HG03460 (cell line): ENCODE measurements at regions not wholly inside any gene's neighbourhood (a gene's known extent, or its start where the extent isn't known, plus 50 kb on each side); places are given as distances from the start of the nearest gene placed in this dataset.

ENCODE experiments used
- ATAC-seq: cut with Tn5 transposase; IDR thresholded peaks from one replicate; pipeline ENCODE4 v1.9.1; 2021; ENCODE audit not compliant: unreplicated experiment

DNA sequence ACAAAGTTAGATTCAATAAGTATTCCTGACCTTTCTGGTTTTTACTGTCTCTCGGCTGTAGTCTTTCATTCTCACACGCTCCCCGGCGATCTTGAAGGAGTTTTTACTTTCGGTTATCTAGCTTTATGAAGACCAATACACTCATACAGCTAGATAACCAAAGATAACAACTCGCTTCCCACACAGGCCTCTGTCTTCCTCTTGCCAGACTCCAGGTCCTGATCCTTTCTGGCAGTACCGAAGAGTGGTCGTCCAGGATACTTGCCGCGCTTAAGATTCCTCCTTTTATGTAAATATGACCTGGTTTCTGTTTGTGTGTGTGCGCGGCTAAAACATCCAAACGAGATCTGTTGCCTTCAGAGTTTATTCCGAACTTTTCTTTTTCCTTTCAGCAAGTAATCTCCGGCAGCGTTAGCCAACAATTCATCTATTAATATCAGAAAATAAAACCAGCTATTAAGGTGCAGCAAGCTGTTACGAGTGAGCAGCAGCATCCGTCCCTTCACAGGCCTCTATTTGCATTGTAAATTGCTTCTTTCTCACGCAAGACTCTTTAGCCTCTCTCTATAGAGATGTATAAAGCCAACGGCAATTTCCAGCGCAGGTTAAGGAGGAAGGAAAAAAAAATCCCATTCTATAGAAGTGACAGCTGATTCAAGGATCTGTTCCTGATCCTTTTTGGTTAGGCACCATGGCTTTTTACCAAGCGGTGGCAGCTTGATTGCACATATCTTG is 216.1 kb downstream of the MEF2C start:
- peak; percentile 72 for ATAC-seq

DNA sequence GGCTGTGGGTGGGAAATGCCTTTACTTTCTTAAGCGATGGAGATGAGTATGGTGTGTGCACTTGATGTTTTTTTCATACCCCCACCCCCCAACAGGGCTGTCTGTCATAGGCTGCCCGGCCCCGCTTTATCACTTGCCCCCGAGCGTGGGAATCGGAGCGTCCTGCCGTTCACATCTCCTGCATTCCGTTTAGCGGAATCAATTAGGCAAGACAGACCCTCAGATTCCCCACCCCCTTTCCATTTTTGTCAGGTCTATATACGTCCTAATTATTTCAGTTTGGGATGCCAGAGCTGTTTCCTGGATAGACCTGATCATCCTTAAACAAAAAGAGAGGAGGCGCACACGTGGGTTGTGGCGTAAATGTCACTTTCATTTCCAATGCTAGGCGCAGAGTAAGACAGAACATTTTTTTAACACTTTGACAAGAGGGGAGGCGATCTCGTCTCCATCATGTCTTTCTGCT is 217.2 kb downstream of the MEF2C start:
- no peak for ATAC-seq

DNA sequence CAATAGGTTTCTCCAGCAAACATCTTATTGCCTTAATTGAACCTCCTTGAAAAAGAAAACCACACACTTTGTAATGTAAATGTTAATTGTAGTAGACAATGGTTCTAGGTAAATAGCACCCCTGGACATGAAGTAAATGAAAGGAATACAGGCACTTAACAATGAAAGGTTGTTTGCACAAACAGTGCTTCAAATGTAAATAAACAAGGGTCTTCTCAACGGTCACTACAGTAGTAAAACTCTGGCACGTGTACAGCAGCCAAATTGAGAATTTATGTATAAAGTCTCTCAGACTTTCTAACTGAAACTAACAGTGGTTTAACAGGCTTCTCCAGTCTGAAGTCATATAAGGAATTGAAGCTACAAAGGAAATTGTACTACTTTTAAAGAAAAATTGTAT is 218.3 kb downstream of the MEF2C start:
- no peak for ATAC-seq

DNA sequence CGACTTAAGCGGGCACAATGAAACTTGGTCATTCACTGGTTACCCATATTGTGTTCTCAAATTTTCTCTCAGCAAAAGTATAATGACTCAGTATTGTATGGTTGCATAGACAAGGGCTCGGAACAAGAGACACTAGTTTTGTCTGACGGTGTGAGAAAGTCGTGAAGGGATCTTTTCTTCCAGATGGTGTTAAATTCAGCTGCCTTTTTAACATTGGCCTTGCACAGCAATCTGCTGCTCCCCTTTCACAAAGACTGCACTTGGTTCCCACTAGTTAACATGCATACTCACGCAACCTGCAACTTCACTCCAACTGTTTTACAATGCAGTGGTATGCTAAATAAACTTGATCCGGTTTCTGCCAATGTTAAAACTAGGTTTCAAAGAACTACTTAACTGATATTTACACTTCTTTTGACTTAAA is 219.2 kb downstream of the MEF2C start:
- no peak for ATAC-seq

DNA sequence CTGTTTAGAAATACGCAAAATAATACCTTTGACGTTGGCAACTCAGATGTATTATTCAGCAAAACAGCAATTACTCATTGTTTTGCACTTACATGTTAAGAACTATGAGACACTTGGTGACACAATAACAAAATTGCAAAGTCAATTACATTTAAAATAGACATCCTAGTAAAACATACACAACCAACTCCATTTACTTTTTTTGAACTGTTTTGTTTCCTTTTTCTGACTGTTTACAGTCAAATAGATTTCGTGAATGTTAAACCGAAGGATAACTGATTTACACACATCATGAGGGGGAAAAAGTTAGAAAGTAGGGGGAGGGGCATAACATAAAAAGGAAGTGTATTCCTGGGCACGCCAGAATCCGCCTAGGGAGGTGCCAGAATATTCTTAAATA is 220.1 kb downstream of the MEF2C start:
- no peak for ATAC-seq

DNA sequence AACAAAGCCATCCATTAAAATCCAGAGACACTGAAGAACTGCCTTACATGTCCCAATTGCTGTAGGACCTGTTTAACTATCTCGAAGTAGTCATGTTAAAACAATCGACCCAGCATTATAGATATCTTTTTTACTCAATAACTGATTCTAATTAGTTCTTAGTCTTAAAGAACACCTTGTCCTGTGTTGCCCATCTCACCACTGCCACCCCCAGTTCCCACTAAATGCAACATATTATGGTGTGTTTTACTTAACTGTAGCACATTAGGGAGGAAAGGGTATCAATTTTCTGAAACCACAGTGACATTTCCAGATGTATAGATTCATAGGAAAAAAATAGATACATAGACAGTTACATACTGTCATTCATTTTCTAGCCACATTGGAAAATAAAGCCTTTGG is 221.2 kb downstream of the MEF2C start:
- no peak for ATAC-seq

DNA sequence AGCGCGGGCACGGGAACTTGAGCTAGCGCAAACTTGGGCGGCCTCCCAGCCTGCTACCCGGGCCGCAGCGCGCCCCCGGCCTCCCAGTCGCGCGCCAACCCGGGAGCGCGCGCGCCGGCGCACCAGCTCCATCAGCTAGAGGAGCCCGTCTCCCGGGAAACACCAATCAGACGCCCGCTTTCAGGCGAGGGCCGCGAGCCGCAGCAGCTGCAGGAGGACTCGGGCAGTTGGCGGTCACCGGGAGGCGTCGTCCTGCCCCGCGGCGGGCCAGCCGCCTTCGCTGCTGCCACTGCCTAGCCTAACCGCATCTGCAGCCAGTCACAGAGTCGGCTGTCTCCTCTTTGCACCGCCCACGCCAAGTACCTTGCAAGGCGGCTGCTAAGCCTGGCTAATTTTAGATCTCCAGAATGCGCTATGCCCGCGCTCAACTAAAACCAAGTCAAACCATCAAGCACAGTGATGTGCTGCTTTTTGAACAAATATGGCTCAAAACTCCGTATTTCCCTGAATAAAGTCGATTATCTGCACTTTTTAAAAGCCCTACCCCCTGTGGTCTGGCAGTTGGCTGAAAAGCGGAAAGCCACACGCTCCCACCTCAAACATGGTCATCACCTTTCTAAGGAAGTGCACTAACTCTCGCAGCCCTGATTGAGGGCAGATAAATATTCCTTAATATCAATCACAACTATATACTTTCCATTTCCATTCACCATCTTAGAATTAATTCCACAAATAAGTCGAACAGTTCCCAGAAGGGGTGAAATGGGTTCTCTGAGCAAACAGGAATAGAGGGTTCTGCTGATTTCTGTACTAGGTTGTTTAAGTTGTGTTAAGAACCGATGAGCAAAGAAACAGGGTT is 221.8 kb downstream of the MEF2C start:
- peak; percentile 66 for ATAC-seq

DNA sequence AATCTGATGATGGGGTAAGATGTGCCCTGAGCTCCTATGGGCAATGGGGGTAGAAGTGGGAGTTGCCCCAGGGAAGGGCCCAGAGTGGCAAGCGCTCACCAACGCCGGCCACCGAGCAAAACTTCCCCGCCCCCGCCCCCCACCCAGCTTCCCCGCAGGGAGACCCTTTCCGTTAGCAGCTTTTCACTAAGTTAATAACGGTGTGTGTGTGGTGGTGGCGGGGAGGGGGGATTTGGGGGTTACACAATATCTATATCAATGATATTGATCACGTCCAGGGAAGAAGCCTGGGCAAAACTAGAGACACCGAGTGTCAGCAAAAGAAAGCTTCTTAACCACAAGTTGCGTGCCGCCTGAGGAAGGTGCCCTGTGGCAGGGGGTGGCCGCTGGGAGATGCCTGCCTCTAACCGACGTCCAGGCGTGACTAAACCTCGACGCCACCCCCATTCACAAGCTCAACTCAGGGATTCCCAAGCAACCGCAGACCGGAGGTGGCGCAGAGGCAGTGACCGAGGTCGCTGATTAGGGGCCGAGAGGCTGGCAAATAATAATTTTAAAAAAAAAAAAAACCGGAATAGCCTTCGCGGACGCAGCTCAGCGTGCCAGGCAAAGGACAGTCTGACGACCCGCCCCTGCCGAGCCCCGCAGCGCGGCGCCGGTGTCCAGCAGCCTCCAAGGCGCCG is 222.6 kb downstream of the MEF2C start:
- ATAC-seq: peak; percentile 36

DNA sequence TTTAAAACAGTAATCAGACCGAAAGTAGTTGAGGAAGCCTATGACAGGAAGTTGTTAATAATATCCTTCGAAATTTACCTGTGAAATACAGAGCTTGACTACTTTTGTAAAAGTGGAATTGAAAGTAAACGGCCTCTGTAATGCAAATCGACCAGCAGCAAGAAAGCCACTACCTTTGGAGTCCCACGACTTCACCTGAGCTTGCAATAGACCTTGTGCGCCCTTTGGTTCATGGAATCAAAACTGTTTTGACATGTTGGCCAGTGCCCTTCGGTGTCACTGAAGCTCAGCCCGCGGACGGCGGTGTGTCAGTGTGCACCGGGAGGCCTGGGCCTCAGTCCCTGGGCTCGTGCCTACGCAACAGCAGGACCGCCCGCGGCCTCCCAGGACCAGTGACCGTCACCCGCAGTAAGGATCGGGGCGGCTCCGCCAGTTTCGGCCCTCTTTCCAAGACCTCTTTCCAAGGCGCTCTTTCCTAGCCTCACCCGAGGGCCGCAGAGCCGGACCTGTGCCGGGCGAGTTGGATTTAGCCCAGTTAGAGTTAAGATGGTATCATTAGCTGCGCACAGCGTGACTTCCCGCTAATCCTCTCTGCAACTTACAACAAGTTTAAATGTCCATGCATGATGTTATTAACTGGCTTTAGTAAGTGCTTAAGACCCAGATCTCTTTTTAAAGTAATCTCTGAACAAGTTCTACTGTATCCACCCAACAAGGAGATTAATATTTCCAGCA is 223.3 kb downstream of the MEF2C start:
- peak; percentile 51 for ATAC-seq

DNA sequence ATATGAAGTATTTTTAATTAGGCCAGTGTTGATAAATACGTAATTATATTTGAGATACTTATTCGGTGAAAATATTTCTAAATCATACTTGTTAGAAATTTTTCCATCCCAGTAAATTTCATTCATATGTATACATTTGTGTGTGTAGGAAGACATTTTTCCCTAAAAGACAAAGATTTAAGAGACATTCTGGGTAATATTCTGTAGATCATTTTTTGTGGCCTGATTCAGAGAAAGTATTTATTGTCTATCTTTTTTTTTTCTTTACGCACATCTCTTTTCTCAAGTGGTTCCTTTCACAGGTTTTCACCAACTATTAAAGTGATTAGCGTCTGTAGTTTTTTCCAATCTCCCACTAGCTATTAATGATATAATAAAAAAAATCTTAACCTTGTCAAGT is 224.1 kb downstream of the MEF2C start:
- no peak for ATAC-seq

DNA sequence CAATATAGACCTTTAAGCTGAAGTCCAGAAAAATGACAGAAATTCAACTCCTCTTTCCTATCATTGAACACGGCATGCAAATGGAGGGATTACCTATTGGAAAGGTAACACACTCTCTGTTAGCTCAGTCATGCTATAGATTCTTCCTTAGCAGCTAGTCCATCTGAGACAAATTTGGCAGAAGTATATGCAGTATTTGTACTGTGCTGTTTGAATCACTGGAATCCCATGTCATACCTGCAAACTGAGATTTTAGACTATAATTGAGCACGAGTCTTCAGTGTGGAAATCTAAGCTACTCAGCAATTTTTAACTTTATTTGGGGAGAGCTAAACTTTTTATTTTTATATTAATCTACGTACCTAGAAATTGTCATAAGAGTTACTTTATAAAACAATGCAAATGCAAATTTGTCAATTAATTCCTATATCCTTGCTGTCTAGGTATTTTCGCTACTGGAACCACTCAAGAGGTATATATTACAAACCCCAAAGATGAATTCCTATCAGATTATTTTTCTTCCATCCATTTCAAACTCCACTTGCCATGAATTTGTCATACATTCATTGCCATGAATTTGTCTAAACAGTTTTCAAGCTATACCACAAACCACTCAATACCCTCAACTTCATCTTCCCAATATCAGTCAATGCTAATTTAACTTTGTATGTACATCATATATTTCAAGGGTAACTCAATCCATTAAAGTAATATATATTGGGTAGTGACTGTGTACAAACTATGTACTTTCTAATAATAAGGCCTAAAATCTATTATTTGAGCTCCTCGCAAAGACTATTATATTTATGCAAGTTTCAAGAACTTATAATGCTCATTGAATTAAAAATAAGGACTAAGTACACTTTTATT is 224.8 kb downstream of the MEF2C start:
- no peak for ATAC-seq

DNA sequence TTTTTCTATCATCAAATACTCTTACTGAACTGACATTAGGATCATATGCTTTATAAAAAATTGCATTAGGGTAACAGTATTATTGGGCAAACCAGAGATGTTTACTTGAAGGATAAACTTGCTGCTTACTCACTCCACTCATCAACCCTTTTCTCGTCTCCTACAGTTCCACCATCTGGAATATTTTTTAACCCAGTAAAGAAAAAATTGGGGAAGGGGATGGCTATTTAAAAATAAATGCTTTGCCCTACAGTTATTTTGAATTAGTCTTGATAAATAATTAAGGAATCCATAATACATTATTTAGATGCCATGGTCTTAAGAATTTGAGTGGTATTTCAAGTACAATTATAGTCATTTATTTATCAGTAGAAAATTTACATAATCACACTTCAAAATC is 225.8 kb downstream of the MEF2C start:
- no peak for ATAC-seq

DNA sequence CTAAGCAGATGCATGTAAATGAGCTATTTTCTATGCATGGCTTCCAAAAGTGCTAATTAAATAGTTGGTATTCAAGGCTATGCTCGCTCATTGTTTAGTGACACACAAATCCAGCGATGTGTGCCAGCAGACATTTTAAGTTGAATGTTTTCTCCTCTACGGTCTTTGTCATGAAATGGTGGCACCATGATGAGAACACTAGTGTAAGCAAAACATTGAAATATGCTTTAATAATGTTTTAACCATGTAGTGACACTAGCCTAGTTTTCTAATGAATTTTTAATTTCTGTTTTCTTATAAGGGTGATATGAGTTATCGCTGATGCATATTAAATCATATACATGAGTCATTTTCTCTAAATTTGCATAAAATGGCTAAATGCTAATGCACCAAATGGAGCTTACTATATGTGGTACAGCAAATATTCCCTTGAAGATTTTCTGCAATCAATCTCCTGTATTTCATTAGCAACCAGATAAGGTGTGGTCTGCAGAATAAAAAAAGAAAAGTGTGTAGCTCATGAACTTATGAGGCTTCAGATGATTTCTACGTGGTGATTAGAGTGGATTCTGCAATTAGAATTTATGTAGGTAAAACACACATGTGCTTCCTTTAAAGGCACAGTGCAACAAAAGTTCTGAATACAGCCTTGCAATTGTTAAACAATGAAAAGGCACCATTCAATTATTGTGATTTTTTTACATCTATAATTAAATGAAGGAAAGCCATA is 226.6 kb downstream of the MEF2C start:
- no peak for ATAC-seq

DNA sequence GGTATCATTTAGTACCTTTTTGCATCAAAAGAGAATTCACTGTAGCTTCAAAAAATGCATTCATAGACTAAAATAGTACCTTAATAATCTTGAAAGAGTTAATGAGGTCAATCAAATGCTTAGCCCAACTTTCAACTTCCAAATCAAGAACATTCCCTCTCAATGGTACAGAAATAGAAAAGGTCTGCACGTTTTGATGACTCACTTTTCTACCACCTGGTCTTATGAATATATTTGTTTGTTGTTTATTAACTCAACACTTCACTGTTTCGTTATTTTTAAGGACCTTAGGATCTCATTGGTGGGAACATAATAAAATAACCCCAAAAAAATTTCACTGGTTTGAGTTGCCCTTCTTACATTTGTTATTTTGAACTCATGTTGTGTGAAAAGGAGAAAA is 229.5 kb downstream of the MEF2C start:
- ATAC-seq: no peak

DNA sequence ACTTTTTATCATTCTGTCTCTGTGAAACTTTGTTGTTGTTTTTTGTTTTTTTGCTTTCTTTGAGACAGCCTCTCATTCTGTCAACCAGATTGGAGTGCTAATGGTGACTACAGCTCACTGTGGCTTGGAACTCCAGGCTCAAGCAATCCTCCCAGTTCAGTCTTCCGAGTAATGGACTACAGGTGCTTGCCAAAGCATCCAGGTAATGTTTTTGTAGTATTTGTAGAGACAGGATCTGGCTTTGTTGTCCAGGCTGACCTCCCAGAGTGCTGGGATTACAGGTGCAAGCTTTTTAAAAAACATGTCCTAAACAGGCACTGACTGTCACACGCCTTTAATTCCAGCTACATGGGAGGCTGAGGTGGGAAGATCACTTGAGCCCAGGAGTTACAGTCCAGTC is 235.1 kb downstream of the MEF2C start:
- ATAC-seq: no peak

DNA sequence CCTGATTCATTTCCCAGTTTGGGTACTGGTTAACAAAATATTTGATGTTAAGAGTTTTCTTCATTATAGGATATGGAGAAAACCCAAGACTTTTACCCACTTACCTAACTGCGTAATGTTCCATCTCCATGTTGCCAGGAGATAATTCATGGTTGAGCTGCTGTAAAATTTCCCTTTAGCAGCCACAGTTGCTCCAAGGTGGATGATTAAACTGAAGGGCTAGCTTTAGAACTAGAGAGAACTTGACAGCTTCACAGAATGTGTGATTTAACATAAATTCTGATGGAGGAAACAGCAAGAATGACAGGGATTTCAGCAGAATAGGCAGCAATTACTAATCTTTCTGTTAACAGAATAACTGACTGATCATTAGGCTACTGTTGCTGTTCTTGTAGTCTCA is 236.1 kb downstream of the MEF2C start:
- no peak for ATAC-seq

DNA sequence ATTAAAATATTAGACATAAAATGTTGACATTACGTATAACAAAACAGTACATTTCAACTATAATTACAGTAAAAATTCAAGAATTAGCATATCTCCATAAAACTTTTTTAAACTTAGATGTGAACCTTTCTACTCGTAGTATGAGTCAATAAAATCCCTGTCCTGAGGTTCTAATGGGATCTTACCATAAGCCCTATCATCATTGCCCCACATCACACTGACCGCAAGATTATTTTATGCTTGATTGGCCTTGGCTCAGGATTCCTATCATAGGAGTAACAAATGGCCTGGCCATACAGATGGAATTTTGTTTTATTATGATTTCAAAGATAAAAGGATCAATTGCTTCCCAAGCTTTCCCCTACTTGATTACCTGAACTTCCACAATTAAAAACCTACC is 238.3 kb downstream of the MEF2C start:
- no peak for ATAC-seq

DNA sequence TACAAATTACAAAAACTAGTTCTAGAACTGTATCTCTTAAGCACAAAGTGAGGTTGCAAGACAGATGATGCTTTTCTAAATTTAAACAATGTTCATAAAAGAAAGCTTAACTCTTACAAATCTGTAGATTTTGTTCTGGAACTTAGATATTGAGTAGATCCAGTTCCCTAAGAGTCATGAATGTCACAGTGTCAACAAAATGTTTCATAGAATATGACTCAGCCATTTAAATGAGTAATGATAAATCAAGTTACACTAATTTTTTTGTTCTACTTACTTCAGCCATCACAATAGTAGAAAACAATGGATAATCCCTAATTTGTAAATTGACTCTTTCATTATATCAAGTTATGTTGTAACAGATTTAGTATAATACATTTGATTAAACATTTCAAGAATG is 239.7 kb downstream of the MEF2C start:
- no peak for ATAC-seq

DNA sequence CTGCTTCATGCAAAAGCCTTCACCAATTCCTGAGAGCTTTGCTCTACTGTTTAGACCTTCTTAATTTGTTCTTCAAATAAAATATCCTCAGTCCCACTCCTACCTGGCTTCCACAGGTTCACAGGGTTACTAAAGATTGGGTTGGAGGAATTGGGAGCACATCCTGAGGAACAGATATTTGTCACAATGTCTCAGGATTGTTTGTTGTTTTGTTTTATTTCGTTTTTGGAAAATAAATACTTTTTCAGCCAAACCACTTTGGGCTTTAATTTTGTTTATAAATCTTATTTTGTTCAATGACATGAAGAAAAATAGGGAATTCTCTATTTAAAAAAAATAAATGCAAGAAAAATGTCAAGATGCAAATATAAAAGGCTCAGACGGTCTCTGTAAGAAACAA is 249.0 kb downstream of the MEF2C start:
- ATAC-seq: no peak
